Stimulated activated CD4-positive, alpha-beta T cell treated with anti-CD3 and anti-CD28 coated beads, Interleukin-4, amount 100 ng/mL, for 48 hours (primary cell): ENCODE measurements at regions not wholly inside any gene's neighbourhood (a gene's known extent, or its start where the extent isn't known, plus 50 kb on each side); places are given as distances from the start of the nearest gene placed in this dataset.

ENCODE experiments used
- DNase-seq, 2 donors: peaks; one replicate each; pipeline ENCODE4 v3.0.0-alpha.2; 2020; ENCODE audit warnings: low read depth in 2 of 2

DNA sequence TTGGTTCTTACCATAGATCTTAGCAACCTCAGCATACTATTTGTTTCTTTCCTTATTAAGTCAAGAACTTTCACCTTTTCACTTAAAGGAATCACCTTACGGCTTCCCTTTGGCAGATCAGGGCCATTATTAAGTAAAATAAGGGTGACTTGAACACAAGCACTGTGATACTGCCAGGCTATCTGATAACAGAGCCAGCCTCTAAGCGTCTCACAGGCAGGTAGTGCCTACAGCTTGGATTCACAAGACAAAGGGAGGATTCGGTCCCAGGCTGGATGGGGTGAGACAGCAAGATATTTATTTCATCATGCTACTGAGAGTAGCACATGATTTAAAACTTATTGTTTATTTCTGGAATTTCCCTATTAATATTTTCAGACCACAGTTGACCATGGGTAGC, 218.6 kb downstream of the FOXO1 start:
- no peak for DNase-seq

- DNase-seq: no peak
These were observed 214.3 kb downstream of the FOXO1 start for GRCh38 chr13:40452038-40452666.

- DNase-seq: no peak
These were observed 213.6 kb downstream of the FOXO1 start for GRCh38 chr13:40452741-40453334.

DNA sequence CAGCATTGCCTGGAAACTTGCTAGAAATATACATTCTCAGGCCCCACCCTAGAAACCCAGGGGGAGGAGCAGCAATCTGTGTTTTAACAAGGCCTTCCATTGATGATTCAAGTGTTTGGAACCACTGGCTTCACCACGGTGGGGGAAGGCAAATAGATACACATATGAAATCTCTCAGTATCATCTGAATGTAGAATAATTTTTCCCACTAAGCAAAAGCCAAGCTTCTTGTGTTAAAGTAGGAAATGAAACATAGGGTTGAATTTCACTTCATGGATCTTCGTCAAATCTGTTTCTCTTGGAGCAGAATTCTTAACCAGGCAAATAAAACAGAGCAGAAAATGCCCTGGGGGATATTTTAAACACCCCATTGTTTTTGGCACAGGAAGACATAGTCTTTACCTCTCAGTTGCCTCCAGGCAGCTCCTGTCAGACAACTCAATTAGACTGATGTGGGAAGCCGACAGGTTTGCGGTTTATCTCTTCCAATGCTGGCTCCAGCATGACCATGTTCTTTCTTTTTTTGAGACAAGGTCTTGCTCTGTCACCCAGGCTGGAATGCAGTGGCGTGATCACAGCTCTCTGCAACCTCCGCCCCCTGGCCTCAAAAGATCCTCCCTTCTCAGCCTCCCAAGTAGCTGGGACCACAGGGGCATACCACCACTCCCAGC, 213.0 kb downstream of the FOXO1 start:
- DNase-seq: no peak

DNA sequence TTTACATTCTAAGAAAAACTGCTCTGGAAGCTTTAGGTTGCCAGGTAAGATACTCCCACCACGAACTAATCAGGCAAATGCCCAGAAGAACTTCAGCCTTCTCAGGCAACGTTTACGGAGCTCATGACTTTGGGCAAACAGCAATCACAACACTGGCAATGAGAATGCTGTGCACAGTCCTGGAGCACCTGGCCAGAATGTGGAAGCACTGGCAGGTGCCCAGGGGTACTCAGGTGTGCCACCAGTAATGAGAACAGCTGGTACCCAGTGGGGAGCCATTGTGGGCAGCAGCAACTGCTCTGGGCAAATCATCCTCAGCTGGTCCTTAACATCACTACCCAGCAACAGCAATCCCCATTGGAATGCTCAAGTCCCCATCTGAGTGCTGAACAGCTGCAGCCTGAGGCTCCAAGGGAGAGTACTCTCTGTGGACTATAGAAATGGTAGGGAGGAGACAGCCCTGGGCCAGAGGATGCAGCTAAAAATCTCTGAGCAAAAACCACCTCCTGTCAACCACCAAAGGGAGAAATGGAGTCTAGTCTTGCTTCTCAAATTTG, 210.0 kb downstream of the FOXO1 start:
- no peak for DNase-seq

DNA sequence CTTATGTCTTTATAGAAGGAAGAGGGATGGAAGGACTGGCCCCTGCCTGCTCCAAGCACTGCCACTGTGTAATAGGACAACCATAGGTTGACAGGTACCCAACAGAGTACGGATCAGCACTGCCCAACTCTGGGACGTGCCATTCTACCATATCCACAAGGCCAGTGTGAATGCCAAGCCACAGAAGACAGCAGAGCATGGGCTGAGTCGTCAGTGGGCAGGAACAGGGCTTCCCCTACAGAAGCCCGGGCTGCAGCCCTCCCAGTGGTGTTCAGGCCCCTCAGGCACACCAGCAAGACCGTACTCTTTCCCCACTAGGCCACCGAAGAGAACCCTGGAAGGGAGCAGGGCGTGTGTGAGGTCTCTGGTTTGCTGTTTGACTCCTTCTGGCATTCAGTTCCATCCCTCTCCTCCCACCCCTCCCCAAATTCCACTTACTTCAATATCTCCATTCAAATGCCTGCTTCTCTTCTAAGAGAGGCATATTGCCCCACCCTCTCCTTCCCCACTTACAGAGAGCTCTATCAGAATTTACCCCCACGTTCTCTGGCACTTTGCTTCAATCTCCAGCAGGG, 209.4 kb downstream of the FOXO1 start:
- no peak for DNase-seq

DNA sequence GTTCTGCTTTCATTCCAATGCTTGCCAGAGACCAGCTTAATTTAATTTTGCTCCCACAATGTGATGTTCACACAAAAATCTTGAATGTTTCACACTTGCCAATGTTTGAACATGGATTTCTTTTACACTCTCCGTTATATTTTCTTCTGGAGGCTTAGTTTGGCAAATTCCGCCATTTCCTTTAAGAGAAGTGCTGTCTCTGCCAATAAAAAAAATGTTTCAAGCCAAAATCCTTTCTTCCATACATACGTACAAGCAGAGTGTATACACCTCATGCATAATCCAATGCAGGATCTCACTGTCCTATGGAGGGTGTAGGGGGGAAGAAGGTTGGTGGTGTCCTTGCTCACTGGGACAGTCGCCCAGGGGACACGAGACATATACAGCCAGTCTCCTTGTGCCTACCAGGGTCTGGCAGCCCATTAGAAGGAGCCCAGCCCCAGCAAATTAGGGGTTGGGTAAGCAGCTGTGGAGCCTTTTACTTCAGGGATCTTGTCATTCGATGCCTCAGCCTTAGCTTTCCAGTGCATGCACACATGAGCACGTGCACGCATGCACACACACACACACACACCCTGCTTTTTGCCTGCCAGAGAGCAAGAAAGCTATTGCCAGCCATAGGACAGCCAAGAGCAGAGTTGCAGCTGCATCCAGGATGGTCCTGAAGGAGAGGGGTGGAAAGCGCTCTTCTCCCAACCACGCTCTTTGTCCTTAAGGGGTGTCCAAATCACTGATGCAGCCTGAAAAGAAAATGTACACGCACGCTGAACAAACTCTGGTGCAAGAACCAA, 208.3 kb downstream of the FOXO1 start:
- no peak for DNase-seq

DNA sequence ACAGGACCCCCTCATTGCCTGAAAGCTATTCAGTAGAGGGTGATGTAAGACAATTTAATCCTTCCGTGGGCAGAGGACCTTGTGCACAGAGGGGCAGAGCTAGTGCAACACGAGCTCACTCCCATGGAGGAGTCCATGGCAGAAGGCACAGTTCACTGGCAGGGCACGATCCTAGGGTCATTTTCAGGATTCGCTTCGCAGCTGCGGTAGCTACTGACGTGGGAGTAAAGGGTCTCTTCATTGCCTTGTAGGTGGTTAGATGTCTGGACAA, 207.8 kb downstream of the FOXO1 start:
- no peak for DNase-seq

GRCh38 chr13:40460116-40460515, 206.3 kb downstream of the FOXO1 start:
- DNase-seq: no peak

- DNase-seq: no peak
These were observed 202.0 kb downstream of the FOXO1 start for GRCh38 chr13:40464337-40465014.

GRCh38 chr13:40465015-40465390, 201.4 kb downstream of the FOXO1 start:
- no peak for DNase-seq

- DNase-seq: no peak
These were observed 200.2 kb downstream of the FOXO1 start for GRCh38 chr13:40466272-40466671.

DNA sequence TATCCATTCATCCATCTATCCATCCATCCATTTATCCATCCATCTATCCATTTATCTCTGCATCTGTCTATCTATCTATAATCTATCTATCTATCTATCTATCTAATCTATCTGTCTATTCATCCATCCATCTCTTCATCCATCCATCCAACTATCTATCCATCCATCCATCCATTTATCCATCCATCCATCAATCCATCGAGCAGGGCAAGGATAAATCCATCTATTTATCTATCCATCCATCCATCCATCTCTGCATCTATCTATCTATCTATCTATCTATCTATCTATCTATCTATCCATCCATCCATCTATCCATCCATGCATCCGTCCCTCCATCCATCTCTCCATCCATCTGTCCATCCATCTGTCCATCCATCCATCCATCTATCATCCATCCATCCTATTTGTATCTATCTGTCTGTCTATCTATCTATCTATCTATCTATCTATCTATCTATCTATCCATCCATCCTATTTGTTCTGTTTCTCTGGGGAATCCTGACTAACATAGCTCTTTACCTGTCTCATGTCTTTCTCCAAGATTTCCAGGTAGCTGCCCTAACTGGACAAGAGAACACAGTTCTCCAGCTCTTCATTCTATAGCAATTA, 198.1 kb downstream of the FOXO1 start:
- DNase-seq: no peak

DNA sequence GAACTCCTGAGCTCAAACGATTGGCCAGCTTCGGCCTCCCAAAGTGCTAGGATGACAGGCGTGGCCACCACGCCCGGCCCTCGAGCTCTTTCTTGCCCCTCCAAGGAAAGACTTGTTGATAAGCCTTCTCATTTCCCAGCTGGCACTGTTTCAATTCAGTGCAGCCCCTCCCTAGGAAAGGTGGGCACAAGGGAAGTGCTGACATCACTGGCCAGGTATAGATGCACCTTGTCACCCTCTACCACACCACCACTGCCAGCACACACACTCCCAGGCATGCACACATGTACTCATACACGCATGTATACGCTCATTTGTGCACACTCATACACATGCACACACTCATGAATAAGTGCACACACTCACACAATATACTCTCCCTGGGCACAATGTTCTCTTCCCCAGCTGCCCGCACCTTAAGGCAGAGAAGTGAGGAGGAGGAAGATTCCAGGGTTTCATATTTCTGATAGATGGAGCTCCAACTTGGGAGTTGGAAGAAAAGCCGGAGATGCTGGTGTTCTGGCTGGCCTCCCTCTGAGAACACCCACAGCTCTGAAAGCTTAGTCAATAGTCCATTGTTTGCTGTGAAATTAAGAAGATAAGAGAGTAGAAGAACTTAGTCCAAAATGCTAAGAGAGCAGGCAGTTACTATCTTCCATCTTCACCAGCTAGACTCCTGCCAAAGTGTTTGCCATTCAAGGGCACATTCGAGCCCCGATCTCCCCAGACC, 196.7 kb downstream of the FOXO1 start:
- no peak for DNase-seq

- DNase-seq: no peak
These were observed 195.8 kb downstream of the FOXO1 start for GRCh38 chr13:40470660-40471059.

DNA sequence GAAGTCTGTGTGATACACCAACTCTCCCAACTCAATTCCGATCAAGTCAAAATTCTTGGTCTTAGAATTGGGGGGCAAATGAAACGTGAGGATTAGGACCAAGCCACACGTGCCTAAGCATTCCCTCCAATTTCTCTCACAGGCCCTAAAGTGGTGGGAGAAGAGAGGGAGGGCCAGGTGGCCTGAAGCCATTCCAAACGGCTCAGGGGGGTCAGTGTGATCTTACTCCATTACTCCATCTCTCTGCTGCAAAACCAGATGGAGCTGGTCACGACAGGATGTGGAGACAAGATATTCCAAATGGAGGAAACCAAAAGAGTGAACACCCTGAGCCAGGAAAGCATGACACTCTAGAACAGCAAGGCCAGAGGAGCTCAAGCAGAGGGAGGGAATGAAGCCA, 195.4 kb downstream of the FOXO1 start:
- no peak for DNase-seq

GRCh38 chr13:40471911-40472310, 194.5 kb downstream of the FOXO1 start:
- no peak for DNase-seq

- no peak for DNase-seq
These were observed 193.8 kb downstream of the FOXO1 start for GRCh38 chr13:40472427-40473220.

GRCh38 chr13:40475617-40476016, 190.8 kb downstream of the FOXO1 start:
- DNase-seq: no peak
